Brain pericyte (primary cell): ENCODE measurements at regions not wholly inside any gene's neighbourhood (a gene's known extent, or its start where the extent isn't known, plus 50 kb on each side); places are given as distances from the start of the nearest gene placed in this dataset.

Experiments used
- DNase-seq: peaks from one replicate; pipeline ENCODE4 v3.0.0-alpha.2; 2012; ENCODE audit warnings: low read depth, low spot score

DNA sequence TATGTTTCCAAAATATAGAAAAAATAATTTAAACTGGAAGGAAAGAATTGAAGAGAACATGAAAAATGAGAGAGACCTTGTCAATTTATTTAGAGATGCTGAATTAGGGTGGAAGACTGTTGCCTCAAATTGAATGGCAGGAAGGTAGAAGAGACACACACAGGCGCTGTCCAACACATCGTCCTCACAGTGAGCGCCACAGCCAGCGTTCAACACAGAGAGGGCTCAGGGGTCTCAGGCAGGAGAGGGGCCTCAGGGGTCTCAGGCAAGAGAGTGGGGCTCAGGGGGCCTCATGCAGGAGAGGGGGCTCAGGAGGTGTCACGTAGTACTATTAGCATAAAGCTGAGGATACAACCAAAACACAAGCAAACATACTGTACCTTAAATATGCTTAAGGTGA, 65.7 kb downstream of the TMEM18 start:
- no peak for DNase-seq

GRCh38 chr2:610491-610890, 66.7 kb downstream of the TMEM18 start:
- DNase-seq: no peak

- DNase-seq: no peak
Measured at GRCh38 chr2:609881-610280, 67.3 kb downstream of the TMEM18 start.

DNA sequence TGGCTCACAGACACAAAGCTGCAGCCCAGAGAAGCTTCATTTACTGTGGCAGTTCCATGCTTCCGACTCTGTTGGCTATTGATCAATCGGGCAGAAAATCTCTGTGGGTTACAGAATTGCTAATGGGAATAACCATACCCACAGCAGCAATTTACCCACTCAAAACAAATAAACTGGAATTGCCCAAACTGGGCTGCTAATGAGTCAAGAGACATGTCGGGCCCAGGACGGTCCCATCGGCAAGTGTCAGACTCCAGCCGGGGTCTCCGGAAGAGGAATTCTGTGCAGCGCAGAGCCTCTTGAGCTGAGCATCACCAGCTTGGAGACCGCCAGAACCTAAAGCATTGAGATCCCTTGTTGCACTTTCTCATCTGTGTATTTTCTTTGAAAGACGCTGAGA, 67.8 kb downstream of the TMEM18 start:
- no peak for DNase-seq

- DNase-seq: no peak
Measured at GRCh38 chr2:608711-609110, 68.5 kb downstream of the TMEM18 start.

GRCh38 chr2:608297-608696, 68.9 kb downstream of the TMEM18 start:
- DNase-seq: no peak

DNA sequence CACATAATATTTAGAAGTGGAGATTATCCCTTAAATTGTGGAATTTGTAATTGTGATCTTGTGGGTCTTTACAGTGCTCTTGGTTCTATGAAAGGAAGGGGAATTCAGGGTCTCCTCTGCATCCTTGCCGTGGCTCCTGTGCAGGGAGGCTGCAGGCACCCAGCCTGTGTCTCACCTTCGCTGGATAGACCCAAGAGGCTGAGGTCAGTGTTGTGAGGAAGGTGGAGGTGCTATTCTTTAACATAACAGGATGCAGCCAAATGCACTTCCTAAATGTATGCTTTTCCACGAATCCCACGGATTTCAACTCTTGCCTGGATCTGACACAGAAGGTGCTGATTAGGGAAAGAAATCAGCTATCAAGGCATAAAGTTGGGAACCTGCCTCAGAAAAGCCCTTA, 69.5 kb downstream of the TMEM18 start:
- no peak for DNase-seq

- DNase-seq: no peak
Measured at GRCh38 chr2:607172-607571, 70.0 kb downstream of the TMEM18 start.

- DNase-seq: no peak
Measured at GRCh38 chr2:605674-606608, 71.3 kb downstream of the TMEM18 start.

- DNase-seq: no peak
Measured at GRCh38 chr2:604854-605524, 72.2 kb downstream of the TMEM18 start.

DNA sequence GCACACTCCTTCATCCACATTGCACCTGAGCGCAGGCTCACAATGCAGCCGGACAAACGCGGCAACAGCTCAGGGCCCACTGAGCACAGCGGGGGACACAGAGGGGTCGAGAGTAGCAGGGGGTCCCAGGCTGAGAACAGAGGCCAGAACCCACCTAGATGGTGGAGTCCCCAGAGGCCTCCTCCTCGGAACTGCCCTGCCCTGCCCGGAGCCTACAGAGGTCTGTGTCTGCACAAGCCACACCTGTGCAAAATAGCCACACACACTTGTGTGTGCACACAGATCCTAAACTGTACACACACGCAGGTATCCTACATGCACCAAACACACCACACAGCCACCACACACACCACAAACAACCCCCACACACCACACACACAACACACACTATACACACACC, 72.8 kb downstream of the TMEM18 start:
- DNase-seq: no peak

GRCh38 chr2:603869-604268, 73.3 kb downstream of the TMEM18 start:
- no peak for DNase-seq

DNA sequence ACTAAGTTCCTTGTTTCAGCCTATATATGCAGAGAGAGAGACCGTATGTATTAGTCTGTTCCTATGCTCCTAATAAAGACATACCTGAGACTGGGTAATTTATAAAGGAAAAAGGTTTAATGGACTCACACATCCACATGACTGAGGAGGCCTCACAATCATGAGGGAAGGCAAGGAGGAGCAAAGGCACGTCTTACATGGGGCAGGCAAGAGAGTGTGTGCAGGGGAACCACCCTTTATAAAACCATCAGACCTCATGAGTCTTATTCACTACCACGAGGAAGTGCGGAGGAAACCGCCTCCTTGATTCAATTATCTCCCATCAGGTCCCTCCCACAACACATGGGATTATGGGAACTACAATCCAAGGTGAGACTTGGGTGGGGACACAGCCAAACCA, 73.8 kb downstream of the TMEM18 start:
- no peak for DNase-seq

- no peak for DNase-seq
Measured at GRCh38 chr2:602571-603359, 74.4 kb downstream of the TMEM18 start.

DNA sequence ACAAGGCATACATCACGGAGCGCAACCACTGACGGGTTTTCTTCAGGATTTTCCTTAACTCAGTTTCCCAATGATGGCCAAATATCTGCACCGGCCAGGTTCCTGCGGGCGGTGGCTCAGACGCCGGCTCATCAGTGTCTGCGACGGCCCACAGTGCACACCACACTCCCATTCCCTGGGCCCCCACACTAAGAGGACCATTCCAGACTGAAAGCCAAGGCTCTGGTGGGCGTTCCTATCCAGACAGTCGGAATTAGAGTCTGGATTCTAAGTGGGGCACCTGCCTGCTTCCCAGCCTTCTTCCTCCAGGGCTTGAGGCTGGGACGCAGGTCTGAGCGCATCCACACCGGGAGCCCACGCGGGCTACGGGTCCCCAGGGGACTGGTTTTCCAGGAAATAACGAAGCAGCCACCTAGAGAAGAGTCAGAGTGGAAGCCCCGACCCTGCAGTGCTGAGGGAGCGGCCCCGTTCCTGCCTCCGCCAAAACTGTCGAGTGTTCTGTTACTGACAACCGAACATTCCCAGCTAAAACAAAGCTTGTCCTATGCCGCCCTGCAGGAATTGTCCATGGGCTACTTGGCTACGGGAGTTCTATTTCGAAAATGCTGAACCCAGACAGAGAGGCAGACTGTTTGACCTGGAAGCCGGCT, 75.3 kb downstream of the TMEM18 start:
- DNase-seq: no peak

GRCh38 chr2:601387-601698, 75.9 kb downstream of the TMEM18 start:
- no peak for DNase-seq

DNA sequence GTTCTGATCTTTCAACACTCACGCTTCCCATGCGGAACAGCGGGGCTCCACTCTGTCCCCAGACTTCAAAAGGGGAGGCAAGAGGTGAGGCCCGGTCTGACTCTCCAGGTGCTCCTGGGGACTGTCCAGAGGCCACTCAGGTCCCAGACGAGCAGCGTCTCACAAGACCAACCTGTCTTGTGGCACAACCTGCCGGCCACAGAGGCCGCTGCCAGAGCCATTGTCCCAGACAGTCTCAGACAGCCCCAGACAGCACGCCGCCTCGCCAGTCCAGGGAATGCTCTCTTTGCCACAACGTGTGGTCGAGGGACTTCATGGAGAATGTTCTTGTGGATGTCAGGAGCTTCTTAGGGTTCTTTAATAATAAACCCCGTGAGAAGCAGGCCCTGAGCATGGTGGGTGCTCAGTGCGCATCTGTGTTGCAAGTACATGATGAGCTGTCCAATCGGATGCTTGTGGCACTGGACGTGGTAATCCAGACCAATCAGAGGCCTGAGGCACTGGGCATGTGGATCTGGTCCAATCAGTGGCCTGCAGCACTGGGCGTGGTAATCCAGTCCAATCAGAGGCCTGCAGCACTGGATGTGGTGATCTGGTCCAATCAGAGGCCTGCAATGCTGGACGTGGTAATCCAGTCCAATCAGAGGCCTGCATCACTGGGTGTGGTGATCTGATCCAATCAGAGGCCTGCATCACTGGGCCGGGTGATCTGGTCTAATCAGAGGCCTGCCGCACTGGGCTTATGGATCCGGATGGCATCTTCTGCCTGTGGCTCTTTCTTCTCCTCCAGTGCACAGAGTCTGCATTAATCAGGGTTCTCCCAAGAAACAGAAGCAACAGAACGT, 76.4 kb downstream of the TMEM18 start:
- no peak for DNase-seq

DNA sequence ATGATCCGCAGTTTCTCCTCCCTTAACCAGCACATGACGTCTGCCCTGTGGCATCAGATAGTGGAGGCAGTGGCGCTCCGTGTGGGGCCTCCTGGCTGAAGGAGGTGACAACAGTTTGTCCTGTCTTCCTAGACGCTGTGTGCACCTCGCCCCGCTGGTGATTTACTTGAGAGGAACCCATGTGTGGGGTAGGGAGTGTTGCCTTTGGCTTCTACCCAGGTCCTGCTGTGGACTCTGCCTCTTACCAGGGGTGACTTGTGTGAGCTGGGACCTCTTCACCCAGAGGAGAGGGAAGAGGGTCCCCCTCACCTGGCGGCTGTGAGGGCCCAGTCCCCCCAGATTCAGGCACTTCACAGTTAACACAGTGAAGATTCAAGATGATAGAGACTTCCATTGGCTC, 77.6 kb downstream of the TMEM18 start:
- no peak for DNase-seq

- no peak for DNase-seq
Measured at GRCh38 chr2:598058-598802, 79.0 kb downstream of the TMEM18 start.

- no peak for DNase-seq
Measured at GRCh38 chr2:595831-596592, 81.2 kb downstream of the TMEM18 start.
